HUES6 (cell line): ENCODE measurements at regions not wholly inside any gene's neighbourhood (a gene's known extent, or its start where the extent isn't known, plus 50 kb on each side); places are given as distances from the start of the nearest gene placed in this dataset.
"Not testable (repeated sequence)": the region's sequence is repeated elsewhere in the genome, so short reads cannot be mapped to it uniquely, and the experiment has no call there.

Experiments
- H3K27ac ChIP-seq: 2 replicates; pipeline ENCODE4 v1.7.0; 2013; ENCODE audit warnings: low read depth, mild to moderate bottlenecking, low read length, inconsistent platforms
- H3K27me3 ChIP-seq: 2 replicates; pipeline ENCODE4 v1.6.1; 2013; ENCODE audit warnings: low read length; ENCODE audit not compliant: control insufficient read depth, insufficient read depth
- H3K36me3 ChIP-seq: 2 replicates; pipeline ENCODE4 v1.6.1; 2013; ENCODE audit warnings: low read length; ENCODE audit not compliant: control insufficient read depth, insufficient read depth
- H3K4me1 ChIP-seq: 2 replicates; pipeline ENCODE4 v1.6.1; 2013; ENCODE audit warnings: low read length; ENCODE audit not compliant: control insufficient read depth, insufficient read depth
- H3K4me3 ChIP-seq: 2 replicates; pipeline ENCODE4 v1.5.1; 2013; ENCODE audit warnings: low read depth, low read length
- H3K9ac ChIP-seq: one replicate; pipeline ENCODE4 v1.6.1; 2013; ENCODE audit warnings: mild to moderate bottlenecking, low read length
- H3K9me3 ChIP-seq: 2 replicates; pipeline ENCODE4 v1.6.1; 2013; ENCODE audit warnings: low read depth, low read length; ENCODE audit not compliant: control insufficient read depth, insufficient read depth

DNA sequence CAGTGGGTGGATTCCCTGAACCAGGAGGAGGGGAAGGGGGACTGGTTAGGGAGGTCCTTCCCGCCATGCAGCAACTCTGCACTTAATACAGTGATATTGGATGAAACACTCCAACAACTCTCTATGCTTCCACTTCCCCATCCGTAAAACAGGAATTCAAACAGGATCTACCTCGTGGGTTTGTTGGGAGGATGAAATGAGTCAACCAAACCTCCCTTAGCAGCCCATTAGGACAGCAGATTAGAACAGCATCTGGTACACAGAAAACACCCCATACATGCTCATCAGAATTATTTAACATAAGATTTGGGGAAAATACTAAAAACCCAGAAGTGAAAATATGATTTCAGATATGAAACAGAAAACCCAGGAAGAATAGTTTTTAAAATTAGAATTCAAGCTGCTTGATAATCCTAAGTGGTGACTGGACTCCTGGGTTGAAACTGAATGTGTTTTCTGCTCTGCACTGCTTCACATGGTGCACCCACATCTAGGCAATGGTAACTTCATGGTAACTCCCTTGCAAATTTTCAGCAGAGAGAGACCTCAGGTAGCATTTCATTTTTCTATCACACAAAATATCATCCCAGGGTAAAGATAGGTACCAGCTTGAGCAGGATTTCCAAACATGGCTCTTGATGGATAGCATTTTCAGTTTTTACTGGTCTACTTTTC is 326.8 kb upstream of the FRG2C start:
- no peak overlapping the region for H3K9ac ChIP-seq
- H3K27ac ChIP-seq = no peak overlapping the region
- peaks cover 4% of the 10 kb centered on the region; the same call in 1 of the 2 replicates for H3K27me3 ChIP-seq
- peaks cover 5% of the 10 kb centered on the region for H3K4me1 ChIP-seq
- H3K9me3 ChIP-seq = no peaks in the 10 kb centered on the region
- H3K36me3 ChIP-seq = no peaks in the 10 kb centered on the region
- H3K4me3 ChIP-seq = no peak overlapping the region

GRCh38 chr3:75338342-75338741 is 325.8 kb upstream of the FRG2C start:
- Histone ChIP-seq H3K4me1 (peaks cover 5% of the 10 kb centered on the region), H3K4me3 (no peak overlapping the region), H3K27me3 (peaks cover 4% of the 10 kb centered on the region; the same call in 1 of the 2 replicates), H3K27ac (no peak overlapping the region), H3K36me3 (no peaks in the 10 kb centered on the region), H3K9me3 (no peaks in the 10 kb centered on the region), H3K9ac (no peak overlapping the region)

DNA sequence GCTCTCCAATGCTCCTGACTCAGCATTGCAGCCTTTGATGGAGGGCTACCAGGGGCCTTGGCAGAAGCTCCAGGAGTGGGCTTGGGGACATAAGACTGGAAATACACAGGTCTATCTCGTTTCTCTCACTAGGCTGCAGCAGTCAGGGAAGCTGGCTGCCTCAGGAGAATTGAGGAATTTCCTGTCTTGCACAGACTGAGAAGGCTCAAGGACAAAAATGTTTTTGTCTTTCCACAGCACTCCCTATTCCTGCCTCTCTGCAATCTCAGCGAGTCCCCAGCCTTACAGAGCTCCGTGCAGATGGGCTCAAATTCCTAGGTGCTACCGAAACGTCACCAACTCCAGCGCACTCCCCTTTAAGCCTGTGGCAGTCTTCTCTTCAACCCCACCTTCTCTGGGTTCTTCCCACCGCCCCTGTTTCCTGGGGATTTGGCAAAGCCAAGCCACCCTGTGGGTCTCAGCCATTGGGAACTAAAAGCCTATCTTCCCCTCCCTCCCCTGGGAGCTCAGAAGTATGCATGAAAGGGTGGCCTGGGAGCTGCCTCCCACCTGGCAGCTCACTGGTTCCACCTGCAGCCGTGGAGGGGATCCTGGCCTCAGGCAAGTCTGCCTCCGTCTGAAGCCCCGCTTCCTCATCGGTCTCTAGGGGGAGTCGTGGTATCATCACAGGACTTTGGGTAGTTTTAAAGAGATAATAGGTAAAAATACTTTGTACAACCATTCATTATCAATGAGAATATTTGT is 322.6 kb upstream of the FRG2C start:
- Histone ChIP-seq H3K9me3 (no peaks in the 10 kb centered on the region), H3K4me3 (peak overlapping the region; percentile 4; the same call in 1 of the 2 replicates), H3K36me3 (no peaks in the 10 kb centered on the region), H3K4me1 (peaks cover 5% of the 10 kb centered on the region), H3K27ac (no peak overlapping the region), H3K27me3 (peaks cover 4% of the 10 kb centered on the region; the same call in 1 of the 2 replicates), H3K9ac (no peak overlapping the region)

- peaks cover 5% of the 10 kb centered on the region for H3K4me1 ChIP-seq
Measured at GRCh38 chr3:75342425-75342824, 321.7 kb upstream of the FRG2C start.

GRCh38 chr3:75350536-75350935 is 313.6 kb upstream of the FRG2C start:
- not testable (repeated sequence) for H3K4me1 ChIP-seq, H3K4me3 ChIP-seq, H3K9me3 ChIP-seq, H3K36me3 ChIP-seq, H3K9ac ChIP-seq, H3K27ac ChIP-seq, H3K27me3 ChIP-seq

More at GRCh38 chr3:75342425-75342824, 321.7 kb upstream of the FRG2C start:
- no peak overlapping the region for H3K27ac ChIP-seq
- H3K36me3 ChIP-seq = no peaks in the 10 kb centered on the region
- no peak overlapping the region for H3K9ac ChIP-seq
- no peak overlapping the region for H3K4me3 ChIP-seq
- no peaks in the 10 kb centered on the region for H3K9me3 ChIP-seq
- H3K27me3 ChIP-seq = peaks cover 4% of the 10 kb centered on the region; the same call in 1 of the 2 replicates

DNA sequence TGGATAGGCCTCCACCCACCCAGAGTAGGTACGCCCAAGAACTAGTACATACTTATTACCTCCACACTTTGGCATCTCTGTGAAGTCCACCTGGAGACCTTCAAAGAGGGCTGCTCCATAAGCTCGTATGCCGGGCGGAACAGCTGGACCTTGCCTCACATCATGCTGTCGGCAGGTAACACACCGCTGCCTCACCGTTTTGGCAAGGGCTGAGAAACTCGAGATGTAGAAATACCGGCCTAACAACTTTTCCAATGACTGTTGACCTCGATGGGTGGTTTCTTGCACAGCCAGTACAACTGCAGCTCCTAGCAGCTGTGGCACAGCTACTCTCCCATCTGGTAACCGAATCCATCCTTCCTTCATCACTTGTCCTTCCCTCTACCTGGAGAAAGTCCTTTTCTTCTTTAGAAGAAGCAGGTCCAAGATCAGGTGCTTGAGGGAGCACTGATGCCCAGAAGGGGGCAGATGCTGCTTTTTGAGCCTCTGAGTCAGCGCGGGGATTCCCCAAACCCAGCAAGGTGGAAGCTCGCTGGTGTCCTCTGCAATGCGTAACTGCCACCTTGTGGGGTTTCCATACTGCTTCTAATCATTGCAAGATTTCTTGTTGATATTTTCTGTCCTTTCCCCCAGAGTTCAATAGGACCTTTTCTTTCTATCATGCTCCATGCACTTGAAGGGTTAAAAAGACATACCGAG is 301.9 kb upstream of the FRG2C start:
- not testable (repeated sequence) for H3K36me3 ChIP-seq, H3K4me1 ChIP-seq, H3K4me3 ChIP-seq, H3K27me3 ChIP-seq, H3K27ac ChIP-seq, H3K9ac ChIP-seq, H3K9me3 ChIP-seq

GRCh38 chr3:75372964-75373363 is 291.2 kb upstream of the FRG2C start:
- not testable (repeated sequence) for H3K4me1 ChIP-seq, H3K27me3 ChIP-seq, H3K4me3 ChIP-seq, H3K9me3 ChIP-seq, H3K9ac ChIP-seq, H3K36me3 ChIP-seq, H3K27ac ChIP-seq

GRCh38 chr3:75379840-75380239 is 284.3 kb upstream of the FRG2C start:
- not testable (repeated sequence) for H3K27me3 ChIP-seq, H3K9me3 ChIP-seq, H3K4me1 ChIP-seq, H3K27ac ChIP-seq, H3K4me3 ChIP-seq, H3K36me3 ChIP-seq, H3K9ac ChIP-seq

GRCh38 chr3:75380276-75380771 is 283.8 kb upstream of the FRG2C start:
- Histone ChIP-seq H3K4me1 (no peaks in the 10 kb centered on the region), H3K9ac (no peak overlapping the region), H3K27ac (no peak overlapping the region), H3K9me3 (peaks cover 6% of the 10 kb centered on the region; the same call in 1 of the 2 replicates), H3K36me3 (no peaks in the 10 kb centered on the region), H3K4me3 (no peak overlapping the region), H3K27me3 (no peaks in the 10 kb centered on the region)

- H3K27ac ChIP-seq, H3K36me3 ChIP-seq, H3K4me1 ChIP-seq, H3K9me3 ChIP-seq, H3K9ac ChIP-seq, H3K4me3 ChIP-seq, H3K27me3 ChIP-seq: not testable (repeated sequence)
Measured at GRCh38 chr3:75384016-75384415, 280.1 kb upstream of the FRG2C start.
